ENCODE measurements at regions not wholly inside any gene's neighbourhood (a gene's known extent, or its start where the extent isn't known, plus 50 kb on each side); places are given as distances from the start of the nearest gene placed in this dataset.

DNA sequence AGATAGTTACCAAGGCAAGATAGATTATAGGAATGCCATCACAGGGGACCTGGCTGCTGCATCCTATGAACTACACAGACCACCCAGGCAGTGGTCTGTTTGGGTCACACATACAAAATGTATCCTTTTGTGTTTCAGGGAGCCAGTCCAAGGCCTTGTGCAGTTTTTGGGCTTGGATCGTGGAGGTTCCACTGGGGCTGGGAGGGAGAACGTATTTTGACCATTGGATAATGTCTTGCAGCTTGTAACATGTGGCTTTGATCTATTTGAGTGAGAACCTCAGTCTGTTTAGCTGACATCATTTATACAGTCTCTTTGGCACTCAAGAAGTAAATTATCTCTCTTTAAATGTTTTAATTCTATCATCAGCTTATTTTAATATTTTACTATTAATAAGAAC lies 147.3 kb downstream of the DUSP10 start:
- Histone ChIP-seq H3K9ac (ENCODE audit: low read length) (no peak overlapping the region), H4K20me1 (ENCODE audit: control insufficient read depth, insufficient read depth, low read length, poor library complexity, severe bottlenecking) (no peaks in the 10 kb centered on the region), H2AFZ (ENCODE audit: insufficient read depth, low read depth, low read length, poor library complexity, severe bottlenecking) (no peak overlapping the region), H3K4me1 (ENCODE audit: control insufficient read depth in 2 of 2, insufficient read depth in 2 of 2, low read length in 2 of 2) (peaks cover 4 to 8% of the 10 kb centered on the region in 2 donors), H3K9me3 (ENCODE audit: control extremely low read depth in 1 of 3, control insufficient read depth in 2 of 3, insufficient read depth in 1 of 3, low read length in 2 of 3) (no peaks in the 10 kb centered on the region), H3K4me2 (replicated peaks; ENCODE audit: low read depth, low read length, poor library complexity, severe bottlenecking) (no peak overlapping the region), H3K36me3 (replicated peaks in 1 of 2; ENCODE audit: control extremely low read depth in 1 of 2, control insufficient read depth in 1 of 2, extremely low read depth in 1 of 2, insufficient read depth in 2 of 2, low read length in 1 of 2) (no peaks in the 10 kb centered on the region), H3K27ac (ENCODE audit: low read length in 2 of 2) (no peak overlapping the region), H3K4me3 (ENCODE audit: control extremely low read depth in 1 of 5, extremely low read depth in 1 of 5, insufficient read depth in 1 of 5, low read depth in 2 of 5, low read length in 4 of 5) (no peak overlapping the region), H3K27me3 (replicated peaks in 1 of 4; ENCODE audit: control extremely low read depth in 1 of 4, control insufficient read depth in 3 of 4, insufficient read depth in 4 of 4, low read length in 3 of 4) (no peaks in the 10 kb centered on the region), H3K79me2 (ENCODE audit: control insufficient read depth, insufficient read depth, low read length) (no peaks in the 10 kb centered on the region)
- no peak overlapping the region for H3K27ac Mint-ChIP-seq
- H3K27me3 Mint-ChIP-seq = no peaks in the 10 kb centered on the region
- ChIA-PET POLR2A (no interaction called here), CTCF (no interaction called here)
- no CpG with 5 or more reads among the region's 2 CpGs for WGBS (ENCODE audit: insufficient coverage)
- ATAC-seq (ENCODE audit: low read depth) = no peak
- H3K9me3 Mint-ChIP-seq (ENCODE audit: insufficient read depth) = no peaks in the 10 kb centered on the region
- TF ChIP-seq, protein P1, sequence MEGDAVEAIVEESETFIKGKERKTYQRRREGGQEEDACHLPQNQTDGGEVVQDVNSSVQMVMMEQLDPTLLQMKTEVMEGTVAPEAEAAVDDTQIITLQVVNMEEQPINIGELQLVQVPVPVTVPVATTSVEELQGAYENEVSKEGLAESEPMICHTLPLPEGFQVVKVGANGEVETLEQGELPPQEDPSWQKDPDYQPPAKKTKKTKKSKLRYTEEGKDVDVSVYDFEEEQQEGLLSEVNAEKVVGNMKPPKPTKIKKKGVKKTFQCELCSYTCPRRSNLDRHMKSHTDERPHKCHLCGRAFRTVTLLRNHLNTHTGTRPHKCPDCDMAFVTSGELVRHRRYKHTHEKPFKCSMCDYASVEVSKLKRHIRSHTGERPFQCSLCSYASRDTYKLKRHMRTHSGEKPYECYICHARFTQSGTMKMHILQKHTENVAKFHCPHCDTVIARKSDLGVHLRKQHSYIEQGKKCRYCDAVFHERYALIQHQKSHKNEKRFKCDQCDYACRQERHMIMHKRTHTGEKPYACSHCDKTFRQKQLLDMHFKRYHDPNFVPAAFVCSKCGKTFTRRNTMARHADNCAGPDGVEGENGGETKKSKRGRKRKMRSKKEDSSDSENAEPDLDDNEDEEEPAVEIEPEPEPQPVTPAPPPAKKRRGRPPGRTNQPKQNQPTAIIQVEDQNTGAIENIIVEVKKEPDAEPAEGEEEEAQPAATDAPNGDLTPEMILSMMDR (IDR thresholded peaks at IDR 0.05) = no peak
- TF ChIP-seq EZH2 (IDR thresholded peaks at IDR 0.05; ENCODE audit: borderline replicate concordance, insufficient read depth, low read depth, low read length, poor library complexity, severe bottlenecking) = no peak
- H3K4me1 Mint-ChIP-seq = peaks cover 6% of the 10 kb centered on the region
- no peak for DNase-seq
- H3K4me3 Mint-ChIP-seq = no peak overlapping the region
- intact Hi-C loops (cut with micrococcal nuclease) = no loop called here

DNA sequence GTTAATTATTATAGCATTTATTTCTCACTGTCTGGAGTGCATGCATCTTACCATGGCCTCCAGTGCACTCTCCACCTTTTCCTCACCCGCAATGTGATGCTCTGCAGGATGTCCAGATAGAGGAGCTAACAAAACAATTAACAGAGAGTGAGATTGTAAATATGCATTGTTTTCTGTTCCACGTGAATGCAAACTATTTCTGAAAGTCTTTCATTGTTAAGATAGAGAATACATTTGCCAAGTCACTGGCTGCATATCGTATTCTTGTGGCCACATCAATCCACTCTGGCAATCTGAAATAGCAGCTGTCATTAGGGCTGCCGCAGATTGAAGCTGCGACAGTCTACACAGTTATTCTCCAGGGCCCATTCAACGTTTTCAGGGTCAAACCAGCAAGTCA lies 143.8 kb downstream of the DUSP10 start:
- TF ChIP-seq EZH2 (IDR thresholded peaks at IDR 0.05; ENCODE audit: borderline replicate concordance, insufficient read depth, low read depth, low read length, poor library complexity, severe bottlenecking) = no peak
- TF ChIP-seq, protein P1 (IDR thresholded peaks at IDR 0.05) = no peak
- H3K27ac ChIP-seq (ENCODE audit: low read length in 2 of 2) = no peak overlapping the region
- H3K27me3 ChIP-seq (replicated peaks in 1 of 4; ENCODE audit: control extremely low read depth in 1 of 4, control insufficient read depth in 3 of 4, insufficient read depth in 4 of 4, low read length in 3 of 4) = no peaks in the 10 kb centered on the region
- peaks cover 4 to 8% of the 10 kb centered on the region in 2 donors for H3K4me1 ChIP-seq (ENCODE audit: control insufficient read depth in 2 of 2, insufficient read depth in 2 of 2, low read length in 2 of 2)
- Mint-ChIP-seq H3K4me3 (no peak overlapping the region), H3K27me3 (no peaks in the 10 kb centered on the region), H3K27ac (no peak overlapping the region), H3K9me3 (ENCODE audit: insufficient read depth) (no peaks in the 10 kb centered on the region), H3K4me1 (peaks cover 6% of the 10 kb centered on the region)
- H3K4me2 ChIP-seq (replicated peaks; ENCODE audit: low read depth, low read length, poor library complexity, severe bottlenecking) = no peak overlapping the region
- CTCF ChIA-PET = no interaction called here
- POLR2A ChIA-PET = no interaction called here
- H3K9me3 ChIP-seq (ENCODE audit: control extremely low read depth in 1 of 3, control insufficient read depth in 2 of 3, insufficient read depth in 1 of 3, low read length in 2 of 3) = no peaks in the 10 kb centered on the region
- 92% methylated on average over 4 of the region's 6 CpGs for WGBS (ENCODE audit: insufficient coverage)
- H3K9ac ChIP-seq (ENCODE audit: low read length) = no peak overlapping the region
- no peaks in the 10 kb centered on the region for H3K36me3 ChIP-seq (replicated peaks in 1 of 2; ENCODE audit: control extremely low read depth in 1 of 2, control insufficient read depth in 1 of 2, extremely low read depth in 1 of 2, insufficient read depth in 2 of 2, low read length in 1 of 2)
- no peak for ATAC-seq (ENCODE audit: low read depth)
- no peak for DNase-seq
- intact Hi-C loops (cut with micrococcal nuclease) = no loop called here
- H2AFZ ChIP-seq (ENCODE audit: insufficient read depth, low read depth, low read length, poor library complexity, severe bottlenecking) = no peak overlapping the region
- no peaks in the 10 kb centered on the region for H4K20me1 ChIP-seq (ENCODE audit: control insufficient read depth, insufficient read depth, low read length, poor library complexity, severe bottlenecking)
- no peaks in the 10 kb centered on the region for H3K79me2 ChIP-seq (ENCODE audit: control insufficient read depth, insufficient read depth, low read length)
- H3K4me3 ChIP-seq (ENCODE audit: control extremely low read depth in 1 of 5, extremely low read depth in 1 of 5, insufficient read depth in 1 of 5, low read depth in 2 of 5, low read length in 4 of 5) = no peak overlapping the region

Measured in B cell (primary cell).